ENCODE measurements at regions not wholly inside any gene's neighbourhood (a gene's known extent, or its start where the extent isn't known, plus 50 kb on each side); places are given as distances from the start of the nearest gene placed in this dataset.

DNA sequence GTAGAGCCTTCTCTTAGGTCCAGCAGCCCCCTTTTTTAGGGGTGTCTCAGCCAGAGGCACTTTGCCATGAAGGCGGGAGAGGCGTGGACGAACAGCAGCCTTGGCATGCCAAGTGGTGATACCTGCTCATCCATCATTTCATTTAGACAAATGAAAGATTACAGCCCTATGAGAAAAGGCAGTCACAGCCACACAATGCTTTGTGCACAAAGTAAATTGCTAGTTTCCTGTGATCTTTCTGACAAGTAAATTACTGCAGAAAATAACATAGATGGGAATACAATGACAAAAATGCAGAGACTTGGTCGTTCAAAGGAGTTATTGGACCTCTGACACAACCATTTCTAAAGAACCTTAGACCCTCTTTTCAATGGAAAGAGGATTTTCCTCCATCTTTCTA lies 94.9 kb downstream of the RND3 start:
- TF ChIP-seq, protein P1, sequence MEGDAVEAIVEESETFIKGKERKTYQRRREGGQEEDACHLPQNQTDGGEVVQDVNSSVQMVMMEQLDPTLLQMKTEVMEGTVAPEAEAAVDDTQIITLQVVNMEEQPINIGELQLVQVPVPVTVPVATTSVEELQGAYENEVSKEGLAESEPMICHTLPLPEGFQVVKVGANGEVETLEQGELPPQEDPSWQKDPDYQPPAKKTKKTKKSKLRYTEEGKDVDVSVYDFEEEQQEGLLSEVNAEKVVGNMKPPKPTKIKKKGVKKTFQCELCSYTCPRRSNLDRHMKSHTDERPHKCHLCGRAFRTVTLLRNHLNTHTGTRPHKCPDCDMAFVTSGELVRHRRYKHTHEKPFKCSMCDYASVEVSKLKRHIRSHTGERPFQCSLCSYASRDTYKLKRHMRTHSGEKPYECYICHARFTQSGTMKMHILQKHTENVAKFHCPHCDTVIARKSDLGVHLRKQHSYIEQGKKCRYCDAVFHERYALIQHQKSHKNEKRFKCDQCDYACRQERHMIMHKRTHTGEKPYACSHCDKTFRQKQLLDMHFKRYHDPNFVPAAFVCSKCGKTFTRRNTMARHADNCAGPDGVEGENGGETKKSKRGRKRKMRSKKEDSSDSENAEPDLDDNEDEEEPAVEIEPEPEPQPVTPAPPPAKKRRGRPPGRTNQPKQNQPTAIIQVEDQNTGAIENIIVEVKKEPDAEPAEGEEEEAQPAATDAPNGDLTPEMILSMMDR (IDR thresholded peaks at IDR 0.05), result no peak
- TF ChIP-seq POLR2A (IDR thresholded peaks at IDR 0.05), result no peak

Data from lower leg skin (tissue), 3 donors.